HepG2 (cell line): ENCODE measurements at regions not wholly inside any gene's neighbourhood (a gene's known extent, or its start where the extent isn't known, plus 50 kb on each side); places are given as distances from the start of the nearest gene placed in this dataset.
A peak's percentile ranks its signal among the peaks of the same experiment; 100 is the strongest.

Experiments
- ATF5 ChIP-seq: sonication (generic); formaldehyde crosslinking; IDR thresholded peaks from 2 replicates; pipeline ENCODE4 v1.4.0; 2020; ENCODE audit warnings: mild to moderate bottlenecking, low read depth, missing genetic modification reagents
- BORCS8-MEF2B ChIP-seq: sonication (generic); formaldehyde crosslinking; IDR thresholded peaks from 2 replicates; pipeline ENCODE4 v1.8.0; 2022; ENCODE audit warnings: mild to moderate bottlenecking, missing genetic modification reagents
- CENPT ChIP-seq: sonication (generic); formaldehyde crosslinking; IDR thresholded peaks from 2 replicates; pipeline ENCODE4 v1.8.0; 2022; ENCODE audit warnings: low read depth, mild to moderate bottlenecking, moderate library complexity, missing genetic modification reagents
- CHCHD3 ChIP-seq: sonication (generic); formaldehyde crosslinking; IDR thresholded peaks from 2 replicates; pipeline ENCODE4 v1.8.0; 2022; ENCODE audit warnings: mild to moderate bottlenecking, missing genetic modification reagents, moderate library complexity
- FOXA3 ChIP-seq: IDR thresholded peaks from 2 replicates; pipeline ENCODE4 v1.6.1; 2016; ENCODE audit warnings: missing genetic modification reagents, missing compliant biosample characterization
- MYPOP ChIP-seq: sonication (generic); formaldehyde crosslinking; IDR thresholded peaks from 2 replicates; pipeline ENCODE4 v1.8.1; 2023; ENCODE audit warnings: mild to moderate bottlenecking, moderate library complexity, missing genetic modification reagents
- NBN ChIP-seq: fragments of 450-650 bp; conservative IDR thresholded peaks from 2 replicates; pipeline ENCODE4 v1.6.1; 2017
- RFXAP ChIP-seq: sonication (generic); formaldehyde crosslinking; IDR thresholded peaks from 2 replicates; pipeline ENCODE4 v1.4.0; 2020; ENCODE audit warnings: missing genetic modification reagents, borderline replicate concordance
- ZFY ChIP-seq: sonication (generic); formaldehyde crosslinking; IDR thresholded peaks from 2 replicates; pipeline ENCODE4 v1.4.0; 2020; ENCODE audit warnings: missing genetic modification reagents
- ZMYM3 ChIP-seq: sonication (generic); formaldehyde crosslinking; IDR thresholded peaks from 2 replicates; pipeline ENCODE4 v1.5.1; 2020; ENCODE audit warnings: mild to moderate bottlenecking, missing genetic modification reagents
- ZNF274 ChIP-seq: sonication (generic); formaldehyde crosslinking; IDR thresholded peaks from 2 replicates; pipeline ENCODE4 v1.5.1; 2020; ENCODE audit warnings: mild to moderate bottlenecking, missing genetic modification reagents
- ZNF543 ChIP-seq: sonication (generic); formaldehyde crosslinking; IDR thresholded peaks from 2 replicates; pipeline ENCODE4 v1.4.0; 2020; ENCODE audit warnings: mild to moderate bottlenecking, missing genetic modification reagents
- ZNF572 ChIP-seq: sonication (generic); formaldehyde crosslinking; IDR thresholded peaks from 2 replicates; pipeline ENCODE4 v1.5.1; 2020; ENCODE audit warnings: mild to moderate bottlenecking, missing genetic modification reagents
- ZNF639 ChIP-seq: conservative IDR thresholded peaks from 2 replicates; pipeline ENCODE4 v1.6.1; 2018; ENCODE audit warnings: missing genetic modification reagents
- ZNF687 ChIP-seq: sonication (generic); formaldehyde crosslinking; IDR thresholded peaks from 2 replicates; pipeline ENCODE4 v1.5.1; 2020; ENCODE audit warnings: mild to moderate bottlenecking, missing genetic modification reagents, moderate library complexity
- ZNF761 ChIP-seq: sonication (generic); formaldehyde crosslinking; conservative IDR thresholded peaks from 2 replicates; pipeline ENCODE4 v1.4.0; 2020; ENCODE audit warnings: mild to moderate bottlenecking, missing genetic modification reagents
- ZNF776 ChIP-seq: sonication (generic); formaldehyde crosslinking; IDR thresholded peaks from 2 replicates; pipeline ENCODE4 v1.4.0; 2020; ENCODE audit warnings: mild to moderate bottlenecking, missing genetic modification reagents

- TF ChIP-seq ATF5 (CRISPR knock-in tag) (no peak), CHCHD3 (CRISPR knock-in tag) (no peak), ZNF572 (CRISPR knock-in tag) (no peak), NBN (no peak), ZNF761 (CRISPR knock-in tag) (no peak), MYPOP (CRISPR knock-in tag) (no peak), ZFY (CRISPR knock-in tag) (no peak), FOXA3 (peak; percentile 80), ZNF274 (CRISPR knock-in tag) (no peak), BORCS8-MEF2B (CRISPR knock-in tag) (no peak), RFXAP (CRISPR knock-in tag) (no peak), ZNF639 (CRISPR knock-in tag) (no peak), ZMYM3 (CRISPR knock-in tag) (no peak), CENPT (CRISPR knock-in tag) (no peak), ZNF687 (CRISPR knock-in tag) (no peak), ZNF543 (CRISPR knock-in tag) (no peak), ZNF776 (CRISPR knock-in tag) (no peak)
These were observed 458.6 kb downstream of the ZSWIM6 start (continued) for GRCh38 chr5:61790678-61791077.
